ENCODE measurements at regions not wholly inside any gene's neighbourhood (a gene's known extent, or its start where the extent isn't known, plus 50 kb on each side); places are given as distances from the start of the nearest gene placed in this dataset.

- DNase-seq (ENCODE audit: low read depth) = no peak
These were observed 166.6 kb downstream of the KITLG start for GRCh38 chr12:88413646-88414045.

GRCh38 chr12:88416155-88416554, 164.1 kb downstream of the KITLG start:
- DNase-seq (ENCODE audit: low read depth) = no peak

DNA sequence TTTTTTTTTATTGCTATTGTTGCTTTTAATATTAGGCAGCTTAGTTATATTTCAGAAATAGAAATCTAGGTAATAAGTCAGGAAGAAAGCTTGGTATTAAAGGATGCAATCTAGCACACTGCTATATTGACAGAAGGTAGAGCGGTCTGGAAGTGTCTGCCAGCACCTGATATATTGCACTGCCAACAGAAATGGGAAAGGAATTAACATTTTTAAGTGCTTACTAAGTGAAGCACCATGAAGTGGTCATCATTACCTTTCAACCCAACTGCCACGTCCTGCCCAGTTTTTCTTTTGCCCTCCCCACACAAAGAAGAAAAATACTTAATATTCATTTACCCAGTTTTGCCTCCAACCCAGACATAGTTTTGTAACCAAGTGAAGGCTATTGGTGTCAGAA, 163.5 kb downstream of the KITLG start:
- DNase-seq (ENCODE audit: low read depth) = no peak

GRCh38 chr12:88417531-88417930, 162.7 kb downstream of the KITLG start:
- DNase-seq (ENCODE audit: low read depth) = no peak

DNA sequence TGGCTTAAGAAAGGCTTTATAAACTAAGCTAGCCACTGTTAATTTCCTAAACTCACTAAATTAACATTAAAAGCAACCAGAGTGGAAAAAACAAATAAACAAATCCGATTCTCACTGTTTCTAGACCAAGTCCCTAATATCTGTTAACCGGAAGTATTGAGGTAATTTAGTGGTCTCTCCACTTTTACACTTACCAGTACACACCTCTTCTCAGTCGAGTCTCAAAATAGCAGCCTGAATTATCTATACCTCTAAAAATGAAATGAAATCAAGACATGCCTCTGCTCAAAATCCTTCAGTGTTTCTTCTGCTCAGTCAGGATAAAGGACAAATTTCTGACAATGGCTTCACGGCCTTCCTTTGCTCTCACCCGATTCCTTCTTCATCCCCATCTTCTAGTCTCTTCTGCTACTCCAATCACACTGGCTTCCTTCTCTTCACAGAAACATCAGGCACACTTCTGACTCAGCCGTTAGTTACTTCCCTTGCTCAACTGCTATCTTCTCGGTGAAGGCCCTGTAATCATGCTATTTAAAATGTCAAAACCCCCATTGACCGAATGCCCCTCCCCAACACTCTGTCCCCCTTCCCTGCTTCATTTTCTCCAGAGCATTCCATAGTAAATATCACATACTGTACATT, 161.3 kb downstream of the KITLG start:
- no peak for DNase-seq (ENCODE audit: low read depth)

GRCh38 chr12:88419794-88420193, 160.5 kb downstream of the KITLG start:
- DNase-seq (ENCODE audit: low read depth) = no peak

GRCh38 chr12:88420457-88420856, 159.8 kb downstream of the KITLG start:
- peak; percentile 58 for DNase-seq (ENCODE audit: low read depth)

DNA sequence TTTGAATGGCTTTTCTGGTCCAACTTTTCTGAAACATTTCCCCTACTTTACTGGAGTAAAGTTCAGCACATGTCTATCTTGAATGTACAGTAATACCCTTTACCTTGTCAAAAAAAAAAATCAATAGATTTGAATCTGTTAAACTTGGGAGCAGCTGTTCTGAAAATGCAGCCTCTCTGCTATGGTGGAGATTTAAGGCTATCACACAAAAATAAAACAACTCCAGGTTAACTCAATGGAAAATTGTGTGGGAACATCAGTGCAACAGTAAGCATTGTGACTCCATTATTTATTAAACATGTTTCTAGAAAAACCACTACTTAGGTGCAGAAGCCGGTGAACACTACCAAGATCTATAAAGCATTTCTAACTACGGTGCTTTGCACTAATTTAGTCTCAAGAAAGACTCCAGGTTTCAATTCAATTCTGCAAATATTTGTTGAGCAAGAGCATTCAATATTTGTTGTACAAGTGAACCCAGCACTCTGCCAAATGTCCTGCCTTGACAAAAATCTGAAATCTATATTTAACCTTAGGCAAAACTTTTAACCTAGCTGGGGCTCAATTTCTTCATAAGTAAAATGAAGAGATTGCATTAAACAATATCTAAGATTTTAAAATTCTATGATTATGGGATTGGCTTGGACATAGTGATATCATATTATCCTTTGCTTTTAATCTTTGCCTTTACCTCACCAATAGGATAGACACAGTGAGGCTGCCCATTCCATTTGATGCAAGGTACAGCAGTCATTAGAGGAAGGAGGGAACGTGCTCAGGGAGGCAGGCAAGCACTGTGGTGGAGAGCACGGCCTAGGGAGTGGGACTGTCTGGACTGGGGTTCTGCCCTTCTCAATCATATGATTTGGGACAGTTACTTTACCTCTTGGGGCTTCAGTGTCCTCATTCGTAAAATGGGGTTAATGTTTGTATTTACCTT, 155.2 kb downstream of the KITLG start:
- DNase-seq (ENCODE audit: low read depth) = no peak

GRCh38 chr12:88428350-88428749, 151.9 kb downstream of the KITLG start:
- DNase-seq (ENCODE audit: low read depth) = no peak

GRCh38 chr12:88431246-88431645, 149.0 kb downstream of the KITLG start:
- no peak for DNase-seq (ENCODE audit: low read depth)

- DNase-seq (ENCODE audit: low read depth) = no peak
These were observed 147.5 kb downstream of the KITLG start for GRCh38 chr12:88432531-88433490.

DNA sequence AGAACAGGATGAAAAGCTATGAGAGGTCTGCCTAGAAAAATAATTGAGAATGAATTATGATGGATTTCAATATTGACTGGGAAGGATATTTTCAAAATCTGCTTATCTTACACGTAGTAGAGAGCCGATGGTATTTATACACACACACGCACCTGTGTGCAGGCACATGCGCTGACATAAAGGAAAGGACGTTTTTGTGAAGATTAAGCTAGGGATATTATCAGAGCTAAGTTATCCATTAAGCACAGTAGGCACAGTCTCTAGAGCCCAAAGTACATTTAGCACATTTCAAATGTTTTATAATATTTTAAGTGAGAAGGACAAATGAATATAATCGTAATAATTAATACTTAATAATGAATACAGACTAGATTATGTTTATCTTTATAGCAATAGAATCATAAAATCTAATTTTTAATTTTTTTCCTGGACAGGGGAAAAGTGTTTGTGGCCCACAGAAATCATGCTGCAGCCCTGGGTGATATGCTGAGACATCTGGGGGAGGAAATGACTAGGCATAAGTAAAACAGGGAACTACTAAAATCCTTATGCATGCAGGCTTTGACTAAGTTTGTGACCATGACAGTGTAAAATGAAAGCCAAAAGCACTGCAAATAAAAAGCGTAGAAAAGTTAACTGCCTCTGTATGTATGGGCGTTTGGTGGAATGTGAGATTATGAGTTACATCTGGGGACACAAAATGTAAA, 146.1 kb downstream of the KITLG start:
- peak; percentile 10 for DNase-seq (ENCODE audit: low read depth)

GRCh38 chr12:88435334-88436076, 144.8 kb downstream of the KITLG start:
- no peak for DNase-seq (ENCODE audit: low read depth)

DNA sequence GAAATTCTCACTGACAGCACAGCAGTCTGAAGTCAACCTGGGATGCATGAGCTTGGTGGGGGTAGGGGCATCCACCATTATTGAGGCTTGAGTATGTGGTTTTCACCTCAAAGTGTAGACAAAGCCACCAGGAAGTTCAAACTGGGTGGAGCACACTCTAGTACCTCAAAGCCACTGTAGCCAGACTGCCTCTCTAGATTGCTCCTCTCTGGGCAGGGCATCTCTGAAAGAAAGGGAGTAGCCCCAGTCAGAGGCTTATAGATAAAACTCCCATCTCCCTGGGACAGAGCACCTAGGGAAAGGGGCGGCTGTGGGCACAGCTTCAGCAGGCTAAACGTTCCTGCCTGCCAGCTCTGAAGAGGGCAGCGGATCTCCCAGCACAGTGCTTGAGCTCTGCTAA, 143.0 kb downstream of the KITLG start:
- DNase-seq (ENCODE audit: low read depth) = no peak
